IMR-90 (cell line): ENCODE measurements at regions not wholly inside any gene's neighbourhood (a gene's known extent, or its start where the extent isn't known, plus 50 kb on each side); places are given as distances from the start of the nearest gene placed in this dataset.

Experiments used
- BHLHE40 ChIP-seq: fragments of 150-350 bp; IDR thresholded peaks from 2 replicates; pipeline ENCODE4 v1.6.1; 2016; ENCODE audit warnings: mild to moderate bottlenecking, low read depth, low read length
- CEBPB ChIP-seq: IDR thresholded peaks from 2 replicates; pipeline ENCODE4 v1.6.1; 2012; ENCODE audit warnings: low read depth, low read length, improper control_type of control experiment
- CHD1 ChIP-seq: IDR thresholded peaks from 2 replicates; pipeline ENCODE4 v1.6.1; 2012; ENCODE audit warnings: low read depth, low read length, improper control_type of control experiment
- CTCF ChIP-seq: conservative IDR thresholded peaks from 2 replicates; pipeline ENCODE4 v1.5.1; 2012; ENCODE audit warnings: mild to moderate bottlenecking, low read depth, low read length, improper control_type of control experiment
- ELK1 ChIP-seq: fragments of 150-350 bp; IDR thresholded peaks from 2 replicates; pipeline ENCODE4 v1.6.1; 2016; ENCODE audit warnings: low read depth, mild to moderate bottlenecking, low read length, moderate library complexity, borderline replicate concordance
- FOS ChIP-seq: fragments of 150-350 bp; IDR thresholded peaks from 2 replicates; pipeline ENCODE4 v1.6.1; 2016; ENCODE audit warnings: low read depth, low read length
- MAFK ChIP-seq: IDR thresholded peaks from 2 replicates; pipeline ENCODE4 v1.6.1; 2012; ENCODE audit warnings: low read depth, low read length, improper control_type of control experiment
- NFE2L2 ChIP-seq: fragments of 150-350 bp; IDR thresholded peaks from 2 replicates; pipeline ENCODE4 v1.6.1; 2016; ENCODE audit warnings: low read depth, mild to moderate bottlenecking, low read length
- POLR2A ChIP-seq: IDR thresholded peaks from 2 replicates; pipeline ENCODE4 v1.6.1; 2012; ENCODE audit warnings: mild to moderate bottlenecking, low read depth, low read length
- RAD21 ChIP-seq: IDR thresholded peaks from 2 replicates; pipeline ENCODE4 v1.6.1; 2012; ENCODE audit warnings: low read length, improper control_type of control experiment
- RCOR1 ChIP-seq: IDR thresholded peaks from 2 replicates; pipeline ENCODE4 v1.6.1; 2012; ENCODE audit warnings: mild to moderate bottlenecking, low read length, improper control_type of control experiment; ENCODE audit not compliant: insufficient replicate concordance
- RFX5 ChIP-seq: IDR thresholded peaks from 2 replicates; pipeline ENCODE4 v1.8.0; 2012; ENCODE audit warnings: low read depth, mild to moderate bottlenecking, low read length, moderate library complexity
- SMC3 ChIP-seq: fragments of 150-350 bp; IDR thresholded peaks from 2 replicates; pipeline ENCODE4 v1.6.1; 2016; ENCODE audit warnings: low read depth, mild to moderate bottlenecking, antibody characterized with exemption, low read length, moderate library complexity
- USF2 ChIP-seq: fragments of 150-350 bp; IDR thresholded peaks from 2 replicates; pipeline ENCODE4 v1.6.1; 2017; ENCODE audit warnings: mild to moderate bottlenecking, antibody characterized with exemption, low read length, low read depth

DNA sequence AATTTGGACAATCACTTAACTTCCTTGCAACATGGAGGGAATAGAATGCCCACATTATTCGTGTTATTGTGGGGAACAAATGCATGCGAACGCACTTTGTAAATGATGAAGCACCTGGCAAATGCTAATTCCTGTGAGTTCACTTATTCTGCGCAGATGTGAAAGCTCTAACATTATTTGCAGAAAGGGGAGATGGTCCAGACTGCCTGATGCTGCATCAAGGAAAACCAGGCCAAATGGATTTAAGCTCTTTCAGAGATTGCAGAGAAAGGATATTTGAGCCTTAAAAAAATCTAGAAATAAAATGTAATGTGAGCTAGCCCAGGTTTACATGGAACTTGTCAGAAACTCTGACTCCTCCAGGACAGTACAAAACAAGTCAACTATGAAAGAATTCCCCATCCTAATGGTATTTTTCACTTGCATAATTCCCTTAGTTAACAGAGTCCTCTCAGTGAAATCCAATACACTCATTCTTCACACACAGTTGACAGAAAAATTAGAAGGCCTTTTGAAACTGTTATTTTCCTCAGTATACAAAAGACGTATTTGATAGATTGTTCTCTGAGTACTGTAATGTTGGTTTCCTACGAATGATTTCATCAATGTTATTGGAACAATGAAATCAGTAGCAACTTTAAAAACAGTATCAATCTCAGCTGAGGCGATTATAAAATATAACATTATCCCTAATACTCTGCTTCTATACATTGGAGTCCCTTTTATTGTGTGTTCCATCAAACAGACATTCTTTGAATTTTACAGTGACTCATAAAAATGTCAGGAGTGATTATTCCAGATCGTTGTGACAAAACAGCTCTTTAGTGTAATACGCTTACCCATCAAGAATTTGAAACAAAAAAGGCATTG is 136.3 kb upstream of the ANK3 start:
- TF ChIP-seq POLR2A: no peak
- TF ChIP-seq CTCF: no peak
- TF ChIP-seq RFX5: no peak
- TF ChIP-seq CEBPB: no peak
- no peak for TF ChIP-seq CHD1
- TF ChIP-seq MAFK: no peak
- no peak for TF ChIP-seq RAD21
- no peak for TF ChIP-seq BHLHE40
- TF ChIP-seq NFE2L2: no peak
- no peak for TF ChIP-seq USF2
- no peak for TF ChIP-seq FOS
- no peak for TF ChIP-seq SMC3
- TF ChIP-seq ELK1: no peak
- TF ChIP-seq RCOR1: no peak
